HepG2 (cell line): ENCODE measurements at regions not wholly inside any gene's neighbourhood (a gene's known extent, or its start where the extent isn't known, plus 50 kb on each side); places are given as distances from the start of the nearest gene placed in this dataset.
A peak's percentile ranks its signal among the peaks of the same experiment; 100 is the strongest.

Experiments used
- ASH2L ChIP-seq: fragments of 300-600, 200-600 bp; sonication (generic); IDR thresholded peaks from 2 replicates; pipeline ENCODE4 v1.7.0; 2017; ENCODE audit warnings: low read depth, mild to moderate bottlenecking, moderate library complexity, mixed read lengths, low read length; ENCODE audit not compliant: insufficient read length
- CENPT ChIP-seq: sonication (generic); formaldehyde crosslinking; IDR thresholded peaks from 2 replicates; pipeline ENCODE4 v1.8.0; 2022; ENCODE audit warnings: low read depth, mild to moderate bottlenecking, moderate library complexity, missing genetic modification reagents
- ELF3 ChIP-seq: IDR thresholded peaks from 2 replicates; pipeline ENCODE4 v1.6.1; 2016; ENCODE audit warnings: missing genetic modification reagents, missing compliant biosample characterization
- FOXA3 ChIP-seq: IDR thresholded peaks from 2 replicates; pipeline ENCODE4 v1.6.1; 2016; ENCODE audit warnings: missing genetic modification reagents, missing compliant biosample characterization
- GABPB1 ChIP-seq: IDR thresholded peaks from 2 replicates; pipeline ENCODE4 v1.6.1; 2016; ENCODE audit warnings: mild to moderate bottlenecking, missing genetic modification reagents, moderate library complexity, missing compliant biosample characterization
- GPN1 ChIP-seq: sonication (generic); formaldehyde crosslinking; IDR thresholded peaks from 2 replicates; pipeline ENCODE4 v1.5.1; 2020; ENCODE audit warnings: missing genetic modification reagents, borderline replicate concordance
- HDAC1 ChIP-seq: sonication (generic); formaldehyde crosslinking; IDR thresholded peaks from 2 replicates; pipeline ENCODE4 v1.5.1; 2020; ENCODE audit warnings: mild to moderate bottlenecking, missing genetic modification reagents
- KLF13 ChIP-seq: sonication (generic); formaldehyde crosslinking; IDR thresholded peaks from 2 replicates; pipeline ENCODE4 v1.4.0; 2020; ENCODE audit warnings: mild to moderate bottlenecking, missing genetic modification reagents
- MED13 ChIP-seq: sonication (generic); formaldehyde crosslinking; IDR thresholded peaks from 2 replicates; pipeline ENCODE4 v1.5.0; 2020; ENCODE audit warnings: missing genetic modification reagents
- NR2F6 ChIP-seq, 2 experiments: IDR thresholded peaks; 2 replicates each; pipeline ENCODE4 v1.6.1; 2016; ENCODE audit warnings: antibody characterized with exemption in 1 of 2, mild to moderate bottlenecking in 1 of 2
- PHF8 ChIP-seq: sonication (generic); formaldehyde crosslinking; IDR thresholded peaks from 2 replicates; pipeline ENCODE4 v1.5.0; 2020; ENCODE audit warnings: missing genetic modification reagents
- SAP130 ChIP-seq: IDR thresholded peaks from 2 replicates; pipeline ENCODE4 v1.6.1; 2016; ENCODE audit warnings: low read depth
- SP2 ChIP-seq: sonication (generic); formaldehyde crosslinking; IDR thresholded peaks from 2 replicates; pipeline ENCODE4 v1.5.1; 2020; ENCODE audit warnings: mild to moderate bottlenecking, missing genetic modification reagents
- ZFAT ChIP-seq: sonication (generic); formaldehyde crosslinking; conservative IDR thresholded peaks from 2 replicates; pipeline ENCODE4 v1.8.1; 2023; ENCODE audit warnings: missing genetic modification reagents, inconsistent platforms
- ZNF33A ChIP-seq: sonication (generic); formaldehyde crosslinking; IDR thresholded peaks from 2 replicates; pipeline ENCODE4 v1.5.1; 2020; ENCODE audit warnings: missing genetic modification reagents, mild to moderate bottlenecking, moderate library complexity, borderline replicate concordance
- ZNF367 ChIP-seq: sonication (generic); formaldehyde crosslinking; IDR thresholded peaks from 2 replicates; pipeline ENCODE4 v1.4.0; 2020; ENCODE audit warnings: missing genetic modification reagents, borderline replicate concordance
- ZNF552 ChIP-seq: sonication (generic); formaldehyde crosslinking; IDR thresholded peaks from 2 replicates; pipeline ENCODE4 v1.9.0; 2022; ENCODE audit warnings: missing genetic modification reagents, mild to moderate bottlenecking, borderline replicate concordance
- ZNF761 ChIP-seq: sonication (generic); formaldehyde crosslinking; conservative IDR thresholded peaks from 2 replicates; pipeline ENCODE4 v1.4.0; 2020; ENCODE audit warnings: mild to moderate bottlenecking, missing genetic modification reagents
- ZNF83 ChIP-seq: sonication (generic); formaldehyde crosslinking; IDR thresholded peaks from 2 replicates; pipeline ENCODE4 v1.4.0; 2020; ENCODE audit warnings: missing genetic modification reagents, mild to moderate bottlenecking, borderline replicate concordance
- ZSCAN29 ChIP-seq: sonication (generic); formaldehyde crosslinking; conservative IDR thresholded peaks from 2 replicates; pipeline ENCODE4 v1.4.0; 2020; ENCODE audit warnings: mild to moderate bottlenecking, missing genetic modification reagents
- TF ChIP-seq, protein P1 (sequence below): sonication (generic); formaldehyde crosslinking; IDR thresholded peaks from 2 replicates; pipeline ENCODE4 v1.4.0; 2020; ENCODE audit warnings: missing genetic modification reagents
- TF ChIP-seq, protein P2 (sequence below): sonication (generic); formaldehyde crosslinking; IDR thresholded peaks from 2 replicates; pipeline ENCODE4 v1.8.1; 2022; ENCODE audit warnings: mild to moderate bottlenecking, missing genetic modification reagents
- TF ChIP-seq, protein P3 (sequence below): sonication (generic); formaldehyde crosslinking; IDR thresholded peaks from 2 replicates; pipeline ENCODE4 v1.5.0; 2020; ENCODE audit warnings: missing genetic modification reagents
- TF ChIP-seq, protein P4 (sequence below): sonication (generic); formaldehyde crosslinking; IDR thresholded peaks from 2 replicates; pipeline ENCODE4 v1.4.0; 2020; ENCODE audit warnings: missing genetic modification reagents

- TF ChIP-seq ZNF552 (CRISPR knock-in tag) (no peak), ZNF367 (CRISPR knock-in tag) (peak; percentile 36; the same call in 1 of the 2 replicates), ZNF761 (CRISPR knock-in tag) (0 out of 2 replicates have a peak, but pooled peaks have one; percentile 59), CENPT (no peak), ZSCAN29 (CRISPR knock-in tag) (no peak), HDAC1 (CRISPR knock-in tag) (peak; percentile 50), KLF13 (CRISPR knock-in tag) (0 out of 2 replicates have a peak, but pooled peaks have one; percentile 55), ZNF83 (CRISPR knock-in tag) (0 out of 2 replicates have a peak, but pooled peaks have one; percentile 28), GABPB1 (CRISPR knock-in tag) (peak; percentile 43; the same call in 1 of the 2 replicates), PHF8 (CRISPR knock-in tag) (peak; percentile 63), NR2F6 (IDR thresholded peaks at IDR 0.05) (no peak), NR2F6 (CRISPR knock-in tag; IDR thresholded peaks at IDR 0.05) (no peak), SAP130 (CRISPR knock-in tag) (peak; percentile 11; the same call in 1 of the 2 replicates), MED13 (0 out of 2 replicates have a peak, but pooled peaks have one; percentile 31), GPN1 (no peak), FOXA3 (CRISPR knock-in tag) (no peak), ASH2L (no peak), ZFAT (CRISPR knock-in tag) (0 out of 2 replicates have a peak, but pooled peaks have one; percentile 63), ZNF33A (CRISPR knock-in tag) (no peak), ELF3 (CRISPR knock-in tag) (no peak), SP2 (no peak)
- TF ChIP-seq, protein P1, sequence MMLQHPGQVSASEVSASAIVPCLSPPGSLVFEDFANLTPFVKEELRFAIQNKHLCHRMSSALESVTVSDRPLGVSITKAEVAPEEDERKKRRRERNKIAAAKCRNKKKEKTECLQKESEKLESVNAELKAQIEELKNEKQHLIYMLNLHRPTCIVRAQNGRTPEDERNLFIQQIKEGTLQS (CRISPR knock-in tag): peak; percentile 36; the same call in 1 of the 2 replicates
- TF ChIP-seq, protein P2, sequence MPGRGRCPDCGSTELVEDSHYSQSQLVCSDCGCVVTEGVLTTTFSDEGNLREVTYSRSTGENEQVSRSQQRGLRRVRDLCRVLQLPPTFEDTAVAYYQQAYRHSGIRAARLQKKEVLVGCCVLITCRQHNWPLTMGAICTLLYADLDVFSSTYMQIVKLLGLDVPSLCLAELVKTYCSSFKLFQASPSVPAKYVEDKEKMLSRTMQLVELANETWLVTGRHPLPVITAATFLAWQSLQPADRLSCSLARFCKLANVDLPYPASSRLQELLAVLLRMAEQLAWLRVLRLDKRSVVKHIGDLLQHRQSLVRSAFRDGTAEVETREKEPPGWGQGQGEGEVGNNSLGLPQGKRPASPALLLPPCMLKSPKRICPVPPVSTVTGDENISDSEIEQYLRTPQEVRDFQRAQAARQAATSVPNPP: no peak
- TF ChIP-seq, protein P3, sequence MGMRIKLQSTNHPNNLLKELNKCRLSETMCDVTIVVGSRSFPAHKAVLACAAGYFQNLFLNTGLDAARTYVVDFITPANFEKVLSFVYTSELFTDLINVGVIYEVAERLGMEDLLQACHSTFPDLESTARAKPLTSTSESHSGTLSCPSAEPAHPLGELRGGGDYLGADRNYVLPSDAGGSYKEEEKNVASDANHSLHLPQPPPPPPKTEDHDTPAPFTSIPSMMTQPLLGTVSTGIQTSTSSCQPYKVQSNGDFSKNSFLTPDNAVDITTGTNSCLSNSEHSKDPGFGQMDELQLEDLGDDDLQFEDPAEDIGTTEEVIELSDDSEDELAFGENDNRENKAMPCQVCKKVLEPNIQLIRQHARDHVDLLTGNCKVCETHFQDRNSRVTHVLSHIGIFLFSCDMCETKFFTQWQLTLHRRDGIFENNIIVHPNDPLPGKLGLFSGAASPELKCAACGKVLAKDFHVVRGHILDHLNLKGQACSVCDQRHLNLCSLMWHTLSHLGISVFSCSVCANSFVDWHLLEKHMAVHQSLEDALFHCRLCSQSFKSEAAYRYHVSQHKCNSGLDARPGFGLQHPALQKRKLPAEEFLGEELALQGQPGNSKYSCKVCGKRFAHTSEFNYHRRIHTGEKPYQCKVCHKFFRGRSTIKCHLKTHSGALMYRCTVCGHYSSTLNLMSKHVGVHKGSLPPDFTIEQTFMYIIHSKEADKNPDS (CRISPR knock-in tag): no peak
- TF ChIP-seq, protein P4, sequence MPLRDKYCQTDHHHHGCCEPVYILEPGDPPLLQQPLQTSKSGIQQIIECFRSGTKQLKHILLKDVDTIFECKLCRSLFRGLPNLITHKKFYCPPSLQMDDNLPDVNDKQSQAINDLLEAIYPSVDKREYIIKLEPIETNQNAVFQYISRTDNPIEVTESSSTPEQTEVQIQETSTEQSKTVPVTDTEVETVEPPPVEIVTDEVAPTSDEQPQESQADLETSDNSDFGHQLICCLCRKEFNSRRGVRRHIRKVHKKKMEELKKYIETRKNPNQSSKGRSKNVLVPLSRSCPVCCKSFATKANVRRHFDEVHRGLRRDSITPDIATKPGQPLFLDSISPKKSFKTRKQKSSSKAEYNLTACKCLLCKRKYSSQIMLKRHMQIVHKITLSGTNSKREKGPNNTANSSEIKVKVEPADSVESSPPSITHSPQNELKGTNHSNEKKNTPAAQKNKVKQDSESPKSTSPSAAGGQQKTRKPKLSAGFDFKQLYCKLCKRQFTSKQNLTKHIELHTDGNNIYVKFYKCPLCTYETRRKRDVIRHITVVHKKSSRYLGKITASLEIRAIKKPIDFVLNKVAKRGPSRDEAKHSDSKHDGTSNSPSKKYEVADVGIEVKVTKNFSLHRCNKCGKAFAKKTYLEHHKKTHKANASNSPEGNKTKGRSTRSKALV (CRISPR knock-in tag): 0 out of 2 replicates have a peak, but pooled peaks have one; percentile 11
Measured at GRCh38 chr3:11718637-11719405, 75.1 kb upstream of the VGLL4 start (continued).
